HepG2 (cell line): ENCODE measurements at regions not wholly inside any gene's neighbourhood (a gene's known extent, or its start where the extent isn't known, plus 50 kb on each side); places are given as distances from the start of the nearest gene placed in this dataset.

Source experiments
- ATAC-seq: fragments of 200-7000 bp; cut with Tn5 transposase; 3 replicates; pipeline ENCODE4 v1.9.1; 2020; ENCODE audit warnings: mild to moderate bottlenecking, moderate library complexity
- BruUV-seq: library from RNA; stranded (reverse); fragments of 400-500 nt; replicated peaks from 2 replicates; lab custom pipeline; 2021; lab: Mats Ljungman, UMichigan
- CTCF ChIA-PET: fragments of 300-600 bp; formaldehyde crosslinking; extraction: SDS; loops from one replicate; lab custom pipeline; 2021; ENCODE audit warnings: low total read pairs, inconsistent platforms, low intra/inter-chr PET ratio; lab: Yijun Ruan, JAX
- POLR2A ChIA-PET: fragments of 350-600 bp; sonication (Branson Sonifier 250); formaldehyde crosslinking; loops from one replicate; lab custom pipeline; 2020; ENCODE audit warnings: antibody characterized with exemption, inconsistent platforms; lab: Yijun Ruan, JAX
- DNase-seq: peaks from one replicate; pipeline ENCODE4 v3.0.0-alpha.2; 2015; ENCODE audit warnings: low spot score
- FAIRE-seq: peaks from 3 replicates; lab custom pipeline; 2011; peaks lifted over from hg19 to GRCh38; lab: Jason Lieb, UNC
- H2AFZ ChIP-seq: one replicate; pipeline ENCODE4 v1.6.1; 2011; ENCODE audit warnings: low read length, inconsistent platforms
- H3K27ac ChIP-seq: fragments of 300-600 bp; 3 replicates; pipeline ENCODE4 v1.8.0; 2011; ENCODE audit warnings: mixed run types, mild to moderate bottlenecking, mixed read lengths, low read length, inconsistent platforms; ENCODE audit not compliant: insufficient read depth; ENCODE audit errors: extremely low read length
- H3K27me3 ChIP-seq, 2 experiments: fragments of 200-600 bp in 1 of 2; 2 replicates in 1 of 2; 3 replicates in 1 of 2; pipeline versions ENCODE4 v1.6.0 to v1.8.0; 2011; ENCODE audit warnings: low read length in 2 of 2, mild to moderate bottlenecking in 2 of 2, moderate library complexity in 2 of 2, inconsistent platforms in 1 of 2; ENCODE audit not compliant: insufficient read depth in 2 of 2, control insufficient read depth in 1 of 2
- H3K36me3 ChIP-seq, 2 experiments: fragments of 200-600 bp in 1 of 2; replicated peaks in 1 of 2; 2 replicates in 1 of 2; 3 replicates in 1 of 2; pipeline versions ENCODE4 v1.5.1 to v1.8.0; 2011; ENCODE audit warnings: low read length in 2 of 2, inconsistent platforms in 1 of 2; ENCODE audit not compliant: insufficient read depth in 2 of 2, control insufficient read depth in 1 of 2
- H3K4me1 ChIP-seq: 2 replicates; pipeline ENCODE4 v1.5.1; 2012; ENCODE audit warnings: low read length, inconsistent platforms; ENCODE audit not compliant: insufficient read depth
- H3K4me2 ChIP-seq: 2 replicates; pipeline ENCODE4 v1.6.0; 2011; ENCODE audit warnings: low read depth, low read length, inconsistent platforms
- H3K4me3 ChIP-seq, 3 experiments: fragments of 200-600 bp in 1 of 3; sonication (generic), shearing (Covaris generic) in 1 of 3; replicated peaks in 1 of 3; 2 replicates each; pipeline ENCODE4 v1.5.1; 2011 to 2016; ENCODE audit warnings: low read length in 3 of 3, inconsistent platforms in 2 of 3, low read depth in 2 of 3, mild to moderate bottlenecking in 2 of 3, control low read depth in 1 of 3, mixed read lengths in 1 of 3; ENCODE audit not compliant: insufficient read depth in 1 of 3
- H3K79me2 ChIP-seq: one replicate; pipeline ENCODE4 v1.6.1; 2011; ENCODE audit warnings: low read length, inconsistent platforms; ENCODE audit not compliant: insufficient read depth
- H3K9ac ChIP-seq: 2 replicates; pipeline ENCODE4 v1.6.0; 2011; ENCODE audit warnings: mild to moderate bottlenecking, low read depth, low read length, inconsistent platforms; ENCODE audit not compliant: insufficient read depth
- H3K9me3 ChIP-seq: 2 replicates; pipeline ENCODE4 v1.5.1; 2012; ENCODE audit warnings: mild to moderate bottlenecking, low read length
- H4K20me1 ChIP-seq: 2 replicates; pipeline ENCODE4 v1.6.0; 2011; ENCODE audit warnings: inconsistent platforms, mild to moderate bottlenecking, low read length, moderate library complexity; ENCODE audit not compliant: insufficient read depth
- RBM39 ChIP-seq: fragments of 200-400 bp; formaldehyde crosslinking; IDR thresholded peaks from one replicate; pipeline ENCODE4 v1.6.1; 2018; ENCODE audit warnings: antibody characterized with exemption, mild to moderate bottlenecking, low read depth, low read length; ENCODE audit not compliant: poor library complexity, severe bottlenecking
- ZFP1 ChIP-seq: IDR thresholded peaks from 2 replicates; pipeline ENCODE4 v1.6.1; 2016
- ZNF296 ChIP-seq: sonication (generic); formaldehyde crosslinking; conservative IDR thresholded peaks from 2 replicates; pipeline ENCODE4 v1.5.0; 2020; ENCODE audit warnings: mild to moderate bottlenecking, missing genetic modification reagents
- ZNF597 ChIP-seq: sonication (generic); formaldehyde crosslinking; IDR thresholded peaks from 2 replicates; pipeline ENCODE4 v1.5.0; 2020; ENCODE audit warnings: missing genetic modification reagents
- WGBS: methylation state at CpG from one replicate; pipeline ENCODE4 v1.1.6; 2017; ENCODE audit warnings: low lambda C conversion rate; 5-methylcytosine and 5-hydroxymethylcytosine counted together
- in situ Hi-C: cut with HindIII; loops from 2 replicates; pipeline ENCODE4 v1.10.0; 2017; ENCODE audit warnings: low pct_unique_long_range_greater_than_20kb; ENCODE audit not compliant: extremely low pct_ligation_motif_present
- intact Hi-C: fragments of 100-400 bp; cut with micrococcal nuclease; formaldehyde crosslinking; loops from one replicate; pipeline ENCODE4 v1.10.0; 2022; ENCODE audit not compliant: unreplicated experiment
- TF ChIP-seq, protein P1 (sequence below): sonication (generic); formaldehyde crosslinking; IDR thresholded peaks from 2 replicates; pipeline ENCODE4 v1.4.0; 2020; ENCODE audit warnings: mild to moderate bottlenecking, missing genetic modification reagents

- CTCF ChIA-PET = no interaction called here
- BruUV-seq = no TSS peak
- POLR2A ChIA-PET = no interaction called here
Measured at GRCh38 chr2:238700506-238701340, 147.2 kb upstream of the TWIST2 start.

More at GRCh38 chr2:238700506-238701340, 147.2 kb upstream of the TWIST2 start:
- DNase-seq = no peak
- Histone ChIP-seq H3K27me3 (peaks cover 0 to 51% of the 10 kb centered on the region in 2 experiments; a peak in 4 of 5 replicates), H3K27ac (no peak overlapping the region), H3K36me3 (no peaks in the 10 kb centered on the region), H3K4me1 (0 out of 2 replicates have a peak, but pooled peaks cover 7% of the 10 kb centered on the region)
- TF ChIP-seq, protein P1, sequence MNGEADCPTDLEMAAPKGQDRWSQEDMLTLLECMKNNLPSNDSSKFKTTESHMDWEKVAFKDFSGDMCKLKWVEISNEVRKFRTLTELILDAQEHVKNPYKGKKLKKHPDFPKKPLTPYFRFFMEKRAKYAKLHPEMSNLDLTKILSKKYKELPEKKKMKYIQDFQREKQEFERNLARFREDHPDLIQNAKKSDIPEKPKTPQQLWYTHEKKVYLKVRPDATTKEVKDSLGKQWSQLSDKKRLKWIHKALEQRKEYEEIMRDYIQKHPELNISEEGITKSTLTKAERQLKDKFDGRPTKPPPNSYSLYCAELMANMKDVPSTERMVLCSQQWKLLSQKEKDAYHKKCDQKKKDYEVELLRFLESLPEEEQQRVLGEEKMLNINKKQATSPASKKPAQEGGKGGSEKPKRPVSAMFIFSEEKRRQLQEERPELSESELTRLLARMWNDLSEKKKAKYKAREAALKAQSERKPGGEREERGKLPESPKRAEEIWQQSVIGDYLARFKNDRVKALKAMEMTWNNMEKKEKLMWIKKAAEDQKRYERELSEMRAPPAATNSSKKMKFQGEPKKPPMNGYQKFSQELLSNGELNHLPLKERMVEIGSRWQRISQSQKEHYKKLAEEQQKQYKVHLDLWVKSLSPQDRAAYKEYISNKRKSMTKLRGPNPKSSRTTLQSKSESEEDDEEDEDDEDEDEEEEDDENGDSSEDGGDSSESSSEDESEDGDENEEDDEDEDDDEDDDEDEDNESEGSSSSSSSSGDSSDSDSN (CRISPR knock-in tag) = no peak
- TF ChIP-seq RBM39 = no peak
- no peak for TF ChIP-seq ZFP1 (CRISPR knock-in tag)
- no peak for TF ChIP-seq ZNF597
- no peak for TF ChIP-seq ZNF296 (CRISPR knock-in tag)
- TF ChIP-seq, all 625 proteins: peak for 0
- WGBS = 9% methylated on average over 7 of the region's 11 CpGs
- no peaks in the 10 kb centered on the region for H3K9me3 ChIP-seq
- in situ Hi-C loops (no loop called here), intact Hi-C loops (no loop called here)
- H3K4me3 ChIP-seq = no peak overlapping the region
- no peak overlapping the region for H3K4me2 ChIP-seq
- no peak overlapping the region for H3K9ac ChIP-seq
- no peak overlapping the region for H2AFZ ChIP-seq
- ATAC-seq = no peak
- no peak for FAIRE-seq
- no peaks in the 10 kb centered on the region for H4K20me1 ChIP-seq
- no peaks in the 10 kb centered on the region for H3K79me2 ChIP-seq
